OCI-LY3 (cell line): ENCODE measurements at regions not wholly inside any gene's neighbourhood (a gene's known extent, or its start where the extent isn't known, plus 50 kb on each side); places are given as distances from the start of the nearest gene placed in this dataset.

ENCODE experiments used
- H2AFZ ChIP-seq: fragments of 200-600, 300-600 bp; shearing (Covaris generic); 2 replicates; pipeline ENCODE4 v1.6.0; 2014; ENCODE audit warnings: antibody characterized with exemption, low read depth, low read length
- H3K27ac ChIP-seq: fragments of 200-600, 300-600 bp; sonication (generic); 2 replicates; pipeline ENCODE4 v1.5.1; 2014; ENCODE audit warnings: mild to moderate bottlenecking, low read length, moderate library complexity, mixed read lengths
- H3K27me3 ChIP-seq: fragments of 200-600, 300-600 bp; sonication (generic); 2 replicates; pipeline ENCODE4 v1.6.1; 2014; ENCODE audit warnings: low read depth, low read length, mixed read lengths
- H3K36me3 ChIP-seq: fragments of 200-600, 300-600 bp; sonication (generic); replicated peaks from 2 replicates; pipeline ENCODE3; 2014; ENCODE audit warnings: low read depth, low read length, mixed read lengths
- H3K4me1 ChIP-seq: fragments of 300-600, 200-600 bp; sonication (generic); 2 replicates; pipeline ENCODE4 v1.6.1; 2014; ENCODE audit warnings: low read length, mixed read lengths
- H3K4me2 ChIP-seq: fragments of 200-600, 300-600 bp; sonication (generic); 2 replicates; pipeline ENCODE4 v1.6.1; 2014; ENCODE audit warnings: low read length, mixed read lengths
- H3K4me3 ChIP-seq: fragments of 300-600, 200-600 bp; sonication (generic); 2 replicates; pipeline ENCODE4 v1.5.1; 2014; ENCODE audit warnings: antibody characterized with exemption, mild to moderate bottlenecking, low read length, moderate library complexity
- H3K79me2 ChIP-seq: fragments of 300-600, 200-600 bp; shearing (Covaris generic); 2 replicates; pipeline ENCODE4 v1.6.1; 2014; ENCODE audit warnings: mild to moderate bottlenecking, low read length, mixed read lengths
- H3K9ac ChIP-seq: fragments of 300-600, 200-600 bp; shearing (Covaris generic); 2 replicates; pipeline ENCODE4 v1.6.0; 2014; ENCODE audit warnings: mild to moderate bottlenecking, low read length, moderate library complexity
- H3K9me3 ChIP-seq: fragments of 200-600, 300-600 bp; shearing (Covaris generic); 2 replicates; pipeline ENCODE4 v1.6.1; 2014; ENCODE audit warnings: low read length, mixed read lengths; ENCODE audit not compliant: insufficient read depth
- H4K20me1 ChIP-seq: fragments of 200-600, 300-600 bp; sonication (generic); 2 replicates; pipeline ENCODE4 v1.6.1; 2016; ENCODE audit warnings: low read length, mixed read lengths; ENCODE audit not compliant: insufficient read depth
- CTCF ChIP-seq: fragments of 200-600, 300-600 bp; sonication (generic); IDR thresholded peaks from 2 replicates; pipeline ENCODE4 v1.5.1; 2014; ENCODE audit warnings: antibody characterized with exemption, low read length, low read depth
- EZH2phosphoT487 ChIP-seq: fragments of 200-600 bp; shearing (Covaris generic); IDR thresholded peaks from 2 replicates; pipeline ENCODE4 v1.6.1; 2018; ENCODE audit warnings: antibody characterized with exemption, mixed run types, low read depth

GRCh38 chr2:52537588-52537987, 1230.0 kb upstream of the CHAC2 start:
- no peaks in the 10 kb centered on the region for H3K79me2 ChIP-seq
- TF ChIP-seq EZH2phosphoT487: no peak

GRCh38 chr2:52536929-52537460, 1230.6 kb upstream of the CHAC2 start:
- no peak overlapping the region for H3K4me3 ChIP-seq
- TF ChIP-seq CTCF (no peak), EZH2phosphoT487 (no peak)
- no peaks in the 10 kb centered on the region for H3K36me3 ChIP-seq
- H3K4me2 ChIP-seq: no peak overlapping the region
- H3K27me3 ChIP-seq: no peaks in the 10 kb centered on the region
- H4K20me1 ChIP-seq: no peaks in the 10 kb centered on the region
- no peaks in the 10 kb centered on the region for H3K4me1 ChIP-seq
- H3K27ac ChIP-seq: no peak overlapping the region
- no peaks in the 10 kb centered on the region for H3K79me2 ChIP-seq
- no peak overlapping the region for H3K9ac ChIP-seq
- H3K9me3 ChIP-seq: no peaks in the 10 kb centered on the region
- no peak overlapping the region for H2AFZ ChIP-seq

More at GRCh38 chr2:52537588-52537987, 1230.0 kb upstream of the CHAC2 start:
- no peaks in the 10 kb centered on the region for H3K4me1 ChIP-seq
- H3K4me3 ChIP-seq: no peak overlapping the region
- no peaks in the 10 kb centered on the region for H3K9me3 ChIP-seq
- H4K20me1 ChIP-seq: no peaks in the 10 kb centered on the region
- H3K27me3 ChIP-seq: no peaks in the 10 kb centered on the region
- H2AFZ ChIP-seq: no peak overlapping the region
- H3K27ac ChIP-seq: no peak overlapping the region
- H3K36me3 ChIP-seq: no peaks in the 10 kb centered on the region
- no peak overlapping the region for H3K4me2 ChIP-seq
- no peak overlapping the region for H3K9ac ChIP-seq

GRCh38 chr2:52532956-52533355, 1234.6 kb upstream of the CHAC2 start:
- Histone ChIP-seq H3K27ac (no peak overlapping the region), H3K4me1 (no peaks in the 10 kb centered on the region), H3K79me2 (no peaks in the 10 kb centered on the region), H3K9me3 (no peaks in the 10 kb centered on the region), H3K4me2 (no peak overlapping the region), H2AFZ (no peak overlapping the region), H3K36me3 (no peaks in the 10 kb centered on the region), H3K9ac (no peak overlapping the region), H3K4me3 (no peak overlapping the region), H3K27me3 (no peaks in the 10 kb centered on the region), H4K20me1 (no peaks in the 10 kb centered on the region)
- TF ChIP-seq CTCF (no peak), EZH2phosphoT487 (no peak)

GRCh38 chr2:52526735-52527134, 1240.9 kb upstream of the CHAC2 start:
- no peaks in the 10 kb centered on the region for H3K79me2 ChIP-seq
- peaks cover 7% of the 10 kb centered on the region; the same call in 1 of the 2 replicates for H3K4me1 ChIP-seq
- H4K20me1 ChIP-seq: no peaks in the 10 kb centered on the region
- no peak overlapping the region for H3K4me3 ChIP-seq
- H3K9ac ChIP-seq: no peak overlapping the region
- H3K36me3 ChIP-seq: no peaks in the 10 kb centered on the region
- H3K9me3 ChIP-seq: no peaks in the 10 kb centered on the region
- TF ChIP-seq EZH2phosphoT487 (no peak), CTCF (no peak)
- H3K27ac ChIP-seq: no peak overlapping the region
- no peak overlapping the region for H2AFZ ChIP-seq
- no peak overlapping the region for H3K4me2 ChIP-seq
- no peaks in the 10 kb centered on the region for H3K27me3 ChIP-seq
